SU-DHL-6 (cell line): ENCODE measurements at regions not wholly inside any gene's neighbourhood (a gene's known extent, or its start where the extent isn't known, plus 50 kb on each side); places are given as distances from the start of the nearest gene placed in this dataset.

ENCODE experiments used
- H2AFZ ChIP-seq: fragments of 200-600 bp; sonication (generic); 2 replicates; pipeline ENCODE4 v1.6.1; 2014; ENCODE audit warnings: low read depth, mild to moderate bottlenecking, moderate library complexity, mixed read lengths, antibody characterized with exemption, low read length; ENCODE audit not compliant: severe bottlenecking
- H3F3A ChIP-seq: fragments of 200-600 bp; shearing (Covaris generic); 2 replicates; pipeline ENCODE4 v1.6.0; 2016; ENCODE audit warnings: antibody characterized with exemption, mild to moderate bottlenecking; ENCODE audit not compliant: insufficient read depth
- H3K27ac ChIP-seq: fragments of 200-600 bp; sonication (generic); 2 replicates; pipeline ENCODE4 v1.5.1; 2016; ENCODE audit warnings: low read depth, mild to moderate bottlenecking, low read length, moderate library complexity, mixed read lengths
- H3K27me3 ChIP-seq: fragments of 200-600 bp; sonication (generic), shearing (Covaris generic); 2 replicates; pipeline ENCODE4 v1.6.0; 2014; ENCODE audit warnings: mild to moderate bottlenecking, low read length
- H3K36me3 ChIP-seq: fragments of 200-600 bp; sonication (generic); 2 replicates; pipeline ENCODE4 v1.6.1; 2014; ENCODE audit warnings: mild to moderate bottlenecking, low read length, mixed read lengths
- H3K4me2 ChIP-seq: fragments of 300-600, 200-600 bp; shearing (Covaris generic), sonication (generic); 2 replicates; pipeline ENCODE4 v1.6.0; 2014; ENCODE audit warnings: low read length, low read depth, mild to moderate bottlenecking; ENCODE audit not compliant: poor library complexity, severe bottlenecking
- H3K4me3 ChIP-seq: fragments of 200-600 bp; sonication (generic); 2 replicates; pipeline ENCODE4 v1.5.1; 2014; ENCODE audit warnings: antibody characterized with exemption, low read length, mild to moderate bottlenecking, mixed read lengths; ENCODE audit not compliant: insufficient read depth, poor library complexity, severe bottlenecking
- H3K79me2 ChIP-seq: fragments of 200-600 bp; sonication (generic); 2 replicates; pipeline ENCODE4 v1.6.1; 2014; ENCODE audit warnings: mild to moderate bottlenecking, low read length, moderate library complexity; ENCODE audit not compliant: insufficient read depth
- H3K9ac ChIP-seq: fragments of 200-600 bp; sonication (generic); 2 replicates; pipeline ENCODE4 v1.7.0; 2014; ENCODE audit warnings: mild to moderate bottlenecking, low read length
- H3K9me2 ChIP-seq: fragments of 200-600 bp; sonication (generic); replicated peaks from 2 replicates; pipeline ENCODE4 v1.6.1; 2014; ENCODE audit warnings: low read length; ENCODE audit not compliant: insufficient read depth
- H3K9me3 ChIP-seq: fragments of 200-600 bp; sonication (generic); 2 replicates; pipeline ENCODE4 v1.6.1; 2014; ENCODE audit warnings: low read length, mixed read lengths; ENCODE audit not compliant: insufficient read depth
- H4K20me1 ChIP-seq: fragments of 200-600 bp; sonication (generic); 2 replicates; pipeline ENCODE4 v1.6.1; 2014; ENCODE audit warnings: low read depth, mild to moderate bottlenecking, antibody characterized with exemption, low read length, moderate library complexity, mixed read lengths
- EZH2phosphoT487 ChIP-seq: fragments of 200-600 bp; sonication (generic), shearing (Covaris generic); conservative IDR thresholded peaks from 2 replicates; pipeline ENCODE4 v1.6.1; 2018; ENCODE audit warnings: mild to moderate bottlenecking, antibody characterized with exemption, low read length, moderate library complexity, mixed read lengths
- TF ChIP-seq, protein P1 (sequence below): fragments of 200-600 bp; sonication (generic); IDR thresholded peaks from one replicate; pipeline ENCODE4 v1.5.1; 2017; ENCODE audit warnings: antibody characterized with exemption, mild to moderate bottlenecking, low read length, moderate library complexity; ENCODE audit not compliant: insufficient read depth, poor library complexity, severe bottlenecking

- Histone ChIP-seq H3K4me3 (no peak overlapping the region), H3F3A (no peaks in the 10 kb centered on the region), H4K20me1 (no peaks in the 10 kb centered on the region), H3K27me3 (no peaks in the 10 kb centered on the region), H3K4me2 (no peak overlapping the region), H3K9ac (no peak overlapping the region), H3K27ac (no peak overlapping the region), H3K9me3 (no peaks in the 10 kb centered on the region), H3K9me2 (no peaks in the 10 kb centered on the region), H3K36me3 (no peaks in the 10 kb centered on the region), H2AFZ (no peak overlapping the region), H3K79me2 (no peaks in the 10 kb centered on the region)
- TF ChIP-seq, protein P1, sequence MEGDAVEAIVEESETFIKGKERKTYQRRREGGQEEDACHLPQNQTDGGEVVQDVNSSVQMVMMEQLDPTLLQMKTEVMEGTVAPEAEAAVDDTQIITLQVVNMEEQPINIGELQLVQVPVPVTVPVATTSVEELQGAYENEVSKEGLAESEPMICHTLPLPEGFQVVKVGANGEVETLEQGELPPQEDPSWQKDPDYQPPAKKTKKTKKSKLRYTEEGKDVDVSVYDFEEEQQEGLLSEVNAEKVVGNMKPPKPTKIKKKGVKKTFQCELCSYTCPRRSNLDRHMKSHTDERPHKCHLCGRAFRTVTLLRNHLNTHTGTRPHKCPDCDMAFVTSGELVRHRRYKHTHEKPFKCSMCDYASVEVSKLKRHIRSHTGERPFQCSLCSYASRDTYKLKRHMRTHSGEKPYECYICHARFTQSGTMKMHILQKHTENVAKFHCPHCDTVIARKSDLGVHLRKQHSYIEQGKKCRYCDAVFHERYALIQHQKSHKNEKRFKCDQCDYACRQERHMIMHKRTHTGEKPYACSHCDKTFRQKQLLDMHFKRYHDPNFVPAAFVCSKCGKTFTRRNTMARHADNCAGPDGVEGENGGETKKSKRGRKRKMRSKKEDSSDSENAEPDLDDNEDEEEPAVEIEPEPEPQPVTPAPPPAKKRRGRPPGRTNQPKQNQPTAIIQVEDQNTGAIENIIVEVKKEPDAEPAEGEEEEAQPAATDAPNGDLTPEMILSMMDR = no peak
- no peak for TF ChIP-seq EZH2phosphoT487
These were observed 1819.5 kb upstream of the TENM3 start for GRCh38 chr4:180423712-180424057.

DNA sequence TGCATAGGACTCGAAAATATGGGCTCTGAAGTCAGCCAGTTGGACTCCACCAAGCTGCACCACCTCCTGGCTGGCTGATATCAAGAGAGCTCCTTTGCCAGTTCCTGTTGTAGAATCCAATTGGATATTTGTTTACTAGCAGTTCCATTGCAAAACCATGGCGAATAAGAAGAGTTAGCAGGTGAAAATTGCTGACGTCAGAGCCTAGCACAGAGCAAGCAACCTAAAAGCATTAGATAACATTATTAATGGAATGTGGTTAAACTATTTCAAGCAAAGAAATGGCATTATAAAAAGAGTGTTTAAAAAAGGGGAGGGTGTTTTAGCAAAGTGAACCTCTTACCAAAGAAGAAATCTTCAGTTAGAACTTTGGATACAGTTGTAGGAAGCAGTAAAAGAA is 1816.3 kb upstream of the TENM3 start:
- H3K27me3 ChIP-seq = no peaks in the 10 kb centered on the region
- no peak overlapping the region for H3K27ac ChIP-seq
- H2AFZ ChIP-seq = no peak overlapping the region
- H3F3A ChIP-seq = no peaks in the 10 kb centered on the region
- no peaks in the 10 kb centered on the region for H3K9me2 ChIP-seq
- H3K36me3 ChIP-seq = no peaks in the 10 kb centered on the region
- no peaks in the 10 kb centered on the region for H3K79me2 ChIP-seq
- no peak overlapping the region for H3K4me3 ChIP-seq
- no peak overlapping the region for H3K4me2 ChIP-seq
- TF ChIP-seq, protein P1 = no peak
- TF ChIP-seq EZH2phosphoT487 = no peak
- H4K20me1 ChIP-seq = no peaks in the 10 kb centered on the region
- H3K9me3 ChIP-seq = no peaks in the 10 kb centered on the region
- no peak overlapping the region for H3K9ac ChIP-seq

DNA sequence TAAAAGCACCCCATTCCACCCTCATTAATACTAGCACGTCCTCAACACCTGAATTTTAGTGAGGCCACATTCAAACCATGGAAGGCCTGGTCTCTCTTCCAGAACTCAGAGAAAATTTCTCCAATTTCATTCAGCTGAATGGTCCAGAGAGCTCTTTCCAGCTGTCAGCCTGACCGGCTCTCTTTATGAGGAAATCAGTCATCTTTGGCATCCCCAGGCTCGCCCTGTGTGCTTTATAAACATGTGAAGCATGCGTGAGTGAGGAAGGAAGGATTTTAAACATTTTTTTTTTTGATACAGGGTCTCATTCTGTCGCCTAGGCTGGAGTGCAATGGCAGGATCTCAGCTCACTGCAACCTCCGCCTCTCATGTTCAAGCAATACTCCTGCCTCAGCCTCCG is 1812.9 kb upstream of the TENM3 start:
- H3F3A ChIP-seq = no peaks in the 10 kb centered on the region
- no peak overlapping the region for H3K9ac ChIP-seq
- H3K9me2 ChIP-seq = no peaks in the 10 kb centered on the region
- no peaks in the 10 kb centered on the region for H3K9me3 ChIP-seq
- no peaks in the 10 kb centered on the region for H3K79me2 ChIP-seq
- H2AFZ ChIP-seq = no peak overlapping the region
- no peaks in the 10 kb centered on the region for H3K27me3 ChIP-seq
- H4K20me1 ChIP-seq = no peaks in the 10 kb centered on the region
- no peak overlapping the region for H3K4me3 ChIP-seq
- no peak overlapping the region for H3K27ac ChIP-seq
- no peaks in the 10 kb centered on the region for H3K36me3 ChIP-seq
- TF ChIP-seq, protein P1 = no peak
- TF ChIP-seq EZH2phosphoT487 = no peak
- H3K4me2 ChIP-seq = no peak overlapping the region
